PC-9 (cell line): ENCODE measurements at regions not wholly inside any gene's neighbourhood (a gene's known extent, or its start where the extent isn't known, plus 50 kb on each side); places are given as distances from the start of the nearest gene placed in this dataset.

Source experiments
- BruUV-seq: library from RNA; stranded (reverse); fragments of 400-500 nt; replicated peaks from 2 replicates; lab custom pipeline; 2021; lab: Mats Ljungman, UMichigan
- CTCF ChIA-PET: fragments of 300-600 bp; sonication (Branson Sonifier 250); formaldehyde crosslinking; loops from one replicate; lab custom pipeline; 2022; ENCODE audit warnings: antibody characterized with exemption; lab: Charles Lee
- POLR2A ChIA-PET: fragments of 300-600 bp; sonication (Branson Sonifier 250); formaldehyde crosslinking; loops from one replicate; lab custom pipeline; 2022; ENCODE audit warnings: antibody characterized with exemption; ENCODE audit not compliant: unreplicated experiment; lab: Charles Lee
- DNase-seq, 2 experiments: peaks; one replicate each; pipeline versions ENCODE4 v3.0.0 to v3.0.0-alpha.2; 2015 to 2022; ENCODE audit warnings: mixed read lengths in 1 of 2
- H2AFZ ChIP-seq: fragments of 200-600 bp; sonication (generic); 2 replicates; pipeline ENCODE4 v1.8.1; 2017; ENCODE audit warnings: antibody characterized with exemption
- H3F3A ChIP-seq: fragments of 200-600 bp; sonication (generic); 2 replicates; pipeline ENCODE4 v1.8.1; 2017; ENCODE audit warnings: antibody characterized with exemption, mild to moderate bottlenecking, low read depth; ENCODE audit not compliant: insufficient read depth
- H3K27ac ChIP-seq: fragments of 200-600 bp; sonication (generic); 2 replicates; pipeline ENCODE4 v1.6.1; 2016; ENCODE audit warnings: mixed run types
- H3K27me3 ChIP-seq: fragments of 200-600 bp; sonication (generic); 2 replicates; pipeline ENCODE4 v1.6.1; 2016; ENCODE audit warnings: low read depth, mixed run types; ENCODE audit not compliant: insufficient read depth
- H3K36me3 ChIP-seq: fragments of 200-600 bp; sonication (generic); 2 replicates; pipeline ENCODE4 v1.6.1; 2016; ENCODE audit warnings: low read depth, mixed run types
- H3K4me1 ChIP-seq: fragments of 200-600 bp; sonication (generic); replicated peaks from 2 replicates; pipeline ENCODE4 v1.6.1; 2016; ENCODE audit warnings: mixed run types; ENCODE audit not compliant: insufficient read depth
- H3K4me2 ChIP-seq: fragments of 200-600 bp; sonication (generic); 2 replicates; pipeline ENCODE4 v1.6.1; 2017; ENCODE audit warnings: mixed run types
- H3K4me3 ChIP-seq: fragments of 200-600 bp; sonication (generic); 2 replicates; pipeline ENCODE4 v1.6.1; 2016; ENCODE audit warnings: mixed run types
- H3K79me2 ChIP-seq: fragments of 200-600 bp; sonication (generic); 2 replicates; pipeline ENCODE4 v1.6.1; 2017; ENCODE audit warnings: low read depth, mixed run types
- H3K9me2 ChIP-seq: fragments of 200-600 bp; sonication (generic); 2 replicates; pipeline ENCODE4 v1.8.1; 2017; ENCODE audit warnings: mild to moderate bottlenecking; ENCODE audit not compliant: insufficient read depth
- H3K9me3 ChIP-seq: fragments of 200-600 bp; sonication (generic); 2 replicates; pipeline ENCODE4 v1.8.1; 2016; ENCODE audit warnings: low read depth; ENCODE audit not compliant: insufficient read depth
- H4K20me1 ChIP-seq: fragments of 200-600 bp; sonication (generic); 2 replicates; pipeline ENCODE4 v1.8.1; 2017; ENCODE audit not compliant: insufficient read depth
- CTCF ChIP-seq: fragments of 200-600 bp; sonication (generic); conservative IDR thresholded peaks from 2 replicates; pipeline ENCODE4 v1.6.1; 2017; ENCODE audit warnings: mixed run types, antibody characterized with exemption, mild to moderate bottlenecking, moderate library complexity
- EZH2 ChIP-seq: fragments of 200-600 bp; sonication (generic); IDR thresholded peaks from 2 replicates; pipeline ENCODE4 v1.8.0; 2017; ENCODE audit warnings: antibody characterized with exemption, low read depth
- intact Hi-C: fragments of 100-400 bp; cut with micrococcal nuclease; formaldehyde crosslinking; loops from one replicate; pipeline ENCODE4 v1.10.0; 2022; ENCODE audit not compliant: unreplicated experiment

GRCh38 chr2:224319750-224320149, 82.2 kb downstream of the FAM124B start:
- TF ChIP-seq CTCF (no peak), EZH2 (no peak)
- no TSS peak for BruUV-seq
- Histone ChIP-seq H3K9me2 (no peaks in the 10 kb centered on the region), H3K79me2 (no peaks in the 10 kb centered on the region), H3K4me1 (no peaks in the 10 kb centered on the region), H3K9me3 (0 out of 2 replicates have a peak, but pooled peaks cover 4% of the 10 kb centered on the region), H3K4me2 (no peak overlapping the region), H3K27ac (no peak overlapping the region), H3F3A (no peaks in the 10 kb centered on the region), H3K36me3 (no peaks in the 10 kb centered on the region), H4K20me1 (no peaks in the 10 kb centered on the region), H3K4me3 (no peak overlapping the region), H2AFZ (no peak overlapping the region), H3K27me3 (peaks cover 16% of the 10 kb centered on the region)
- CTCF ChIA-PET = no interaction called here
- intact Hi-C loops = no loop called here
- DNase-seq = no peak
- POLR2A ChIA-PET = no interaction called here

GRCh38 chr2:224312741-224313140, 89.2 kb downstream of the FAM124B start:
- H3K27me3 ChIP-seq = no peaks in the 10 kb centered on the region
- ChIA-PET CTCF (no interaction called here), POLR2A (no interaction called here)
- no TSS peak for BruUV-seq
- no peaks in the 10 kb centered on the region for H3K4me1 ChIP-seq
- H3K4me3 ChIP-seq = no peak overlapping the region
- H3K36me3 ChIP-seq = no peaks in the 10 kb centered on the region
- H3K9me2 ChIP-seq = no peaks in the 10 kb centered on the region
- no peaks in the 10 kb centered on the region for H4K20me1 ChIP-seq
- H3K4me2 ChIP-seq = no peak overlapping the region
- H3K79me2 ChIP-seq = no peaks in the 10 kb centered on the region
- H3K9me3 ChIP-seq = 0 out of 2 replicates have a peak, but pooled peaks cover 4% of the 10 kb centered on the region
- H3K27ac ChIP-seq = no peak overlapping the region
- H3F3A ChIP-seq = no peaks in the 10 kb centered on the region
- intact Hi-C loops = no loop called here
- DNase-seq = no peak
- TF ChIP-seq CTCF (no peak), EZH2 (no peak)
- no peak overlapping the region for H2AFZ ChIP-seq

- no peaks in the 10 kb centered on the region for H3F3A ChIP-seq
- no peaks in the 10 kb centered on the region for H3K27me3 ChIP-seq
- CTCF ChIA-PET = no interaction called here
- H4K20me1 ChIP-seq = no peaks in the 10 kb centered on the region
- intact Hi-C loops = no loop called here
- DNase-seq = no peak
- H3K36me3 ChIP-seq = no peaks in the 10 kb centered on the region
- no peaks in the 10 kb centered on the region for H3K9me2 ChIP-seq
- BruUV-seq = no TSS peak
- POLR2A ChIA-PET = no interaction called here
- H3K4me1 ChIP-seq = no peaks in the 10 kb centered on the region
- no peak overlapping the region for H3K4me3 ChIP-seq
- no peak overlapping the region for H2AFZ ChIP-seq
- H3K79me2 ChIP-seq = no peaks in the 10 kb centered on the region
- 0 out of 2 replicates have a peak, but pooled peaks cover under 1% of the 10 kb centered on the region for H3K9me3 ChIP-seq
- H3K4me2 ChIP-seq = no peak overlapping the region
- no peak overlapping the region for H3K27ac ChIP-seq
- TF ChIP-seq EZH2 (no peak), CTCF (no peak)
These were observed 90.8 kb downstream of the FAM124B start for GRCh38 chr2:224310943-224311625.
